HG03039 (cell line): ENCODE measurements at regions not wholly inside any gene's neighbourhood (a gene's known extent, or its start where the extent isn't known, plus 50 kb on each side); places are given as distances from the start of the nearest gene placed in this dataset.

Experiments used
- ATAC-seq: cut with Tn5 transposase; IDR thresholded peaks from one replicate; pipeline ENCODE4 v1.9.1; 2021; ENCODE audit warnings: mild to moderate bottlenecking, moderate library complexity; ENCODE audit not compliant: unreplicated experiment

GRCh38 chr4:20443015-20443805 lies 191.5 kb downstream of the SLIT2 start:
- no peak for ATAC-seq

GRCh38 chr4:20444599-20445337 lies 193.1 kb downstream of the SLIT2 start:
- ATAC-seq, result no peak

- no peak for ATAC-seq
These were observed 194.4 kb downstream of the SLIT2 start for GRCh38 chr4:20445933-20446723.

- no peak for ATAC-seq
These were observed 195.4 kb downstream of the SLIT2 start for GRCh38 chr4:20447103-20447502.

- no peak for ATAC-seq
These were observed 200.3 kb downstream of the SLIT2 start for GRCh38 chr4:20451986-20452385.

GRCh38 chr4:20454515-20454914 lies 202.8 kb downstream of the SLIT2 start:
- no peak for ATAC-seq

GRCh38 chr4:20456407-20456806 lies 204.7 kb downstream of the SLIT2 start:
- ATAC-seq, result no peak

GRCh38 chr4:20462426-20463175 lies 210.9 kb downstream of the SLIT2 start:
- no peak for ATAC-seq

- no peak for ATAC-seq
These were observed 211.4 kb downstream of the SLIT2 start for GRCh38 chr4:20463176-20463430.

- no peak for ATAC-seq
These were observed 212.7 kb downstream of the SLIT2 start for GRCh38 chr4:20464381-20464780.

GRCh38 chr4:20474119-20474518 lies 222.4 kb downstream of the SLIT2 start:
- no peak for ATAC-seq

- ATAC-seq, result no peak
These were observed 221.8 kb upstream of the PACRGL start for GRCh38 chr4:20478412-20478811.

GRCh38 chr4:20480165-20480947 lies 219.9 kb upstream of the PACRGL start:
- no peak for ATAC-seq

- ATAC-seq, result no peak
These were observed 216.8 kb upstream of the PACRGL start for GRCh38 chr4:20483416-20483815.

GRCh38 chr4:20486433-20486832 lies 213.8 kb upstream of the PACRGL start:
- no peak for ATAC-seq

GRCh38 chr4:20487446-20487845 lies 212.8 kb upstream of the PACRGL start:
- ATAC-seq, result no peak

- ATAC-seq, result no peak
These were observed 212.4 kb upstream of the PACRGL start for GRCh38 chr4:20487852-20488251.

- ATAC-seq, result no peak
These were observed 209.5 kb upstream of the PACRGL start for GRCh38 chr4:20490734-20491133.

GRCh38 chr4:20493761-20494353 lies 206.4 kb upstream of the PACRGL start:
- no peak for ATAC-seq

GRCh38 chr4:20496068-20496467 lies 204.2 kb upstream of the PACRGL start:
- ATAC-seq, result no peak
